ENCODE measurements at regions not wholly inside any gene's neighbourhood (a gene's known extent, or its start where the extent isn't known, plus 50 kb on each side); places are given as distances from the start of the nearest gene placed in this dataset.

GRCh38 chr13:61146571-61146970 is 269.1 kb downstream of the PCDH20 start (continued):
- TF ChIP-seq ZNF592 (IDR thresholded peaks at IDR 0.05) (no peak), NRF1 (conservative IDR thresholded peaks at IDR 0.05; ENCODE audit: low read depth, low read length) (no peak)
- TF ChIP-seq, protein P1, sequence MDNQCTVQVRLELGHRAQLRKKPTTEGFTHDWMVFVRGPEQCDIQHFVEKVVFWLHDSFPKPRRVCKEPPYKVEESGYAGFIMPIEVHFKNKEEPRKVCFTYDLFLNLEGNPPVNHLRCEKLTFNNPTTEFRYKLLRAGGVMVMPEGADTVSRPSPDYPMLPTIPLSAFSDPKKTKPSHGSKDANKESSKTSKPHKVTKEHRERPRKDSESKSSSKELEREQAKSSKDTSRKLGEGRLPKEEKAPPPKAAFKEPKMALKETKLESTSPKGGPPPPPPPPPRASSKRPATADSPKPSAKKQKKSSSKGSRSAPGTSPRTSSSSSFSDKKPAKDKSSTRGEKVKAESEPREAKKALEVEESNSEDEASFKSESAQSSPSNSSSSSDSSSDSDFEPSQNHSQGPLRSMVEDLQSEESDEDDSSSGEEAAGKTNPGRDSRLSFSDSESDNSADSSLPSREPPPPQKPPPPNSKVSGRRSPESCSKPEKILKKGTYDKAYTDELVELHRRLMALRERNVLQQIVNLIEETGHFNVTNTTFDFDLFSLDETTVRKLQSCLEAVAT (IDR thresholded peaks at IDR 0.05): no peak

DNA sequence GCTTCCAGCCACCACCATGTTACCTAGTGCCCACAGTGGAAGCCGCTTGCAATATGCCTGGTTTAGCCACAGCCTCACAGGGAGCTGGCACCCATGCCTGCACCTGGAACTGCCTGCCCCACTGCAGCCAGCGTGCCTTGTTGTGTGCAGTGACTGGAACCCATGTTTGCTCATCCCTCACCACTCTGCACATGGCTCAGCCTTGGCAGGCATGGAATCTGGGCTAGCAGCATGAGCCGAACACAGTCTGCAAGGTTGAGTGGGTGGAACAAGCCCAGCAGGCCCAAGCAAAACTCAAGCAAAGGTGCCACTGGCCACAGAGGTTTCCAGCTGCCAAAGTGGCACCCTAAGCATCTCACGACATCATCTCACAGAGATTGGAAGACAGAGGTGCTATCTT is 269.5 kb downstream of the PCDH20 start:
- ChIA-PET POLR2A (no interaction called here), CTCF (interaction anchor here (1.0 kb wide), 1 partner anchor 102 kb away, joined by 3 read pairs; no protein-coding TSS in a partner anchor), RAD21 (ENCODE audit: unreplicated experiment) (no interaction called here), SMC1A (ENCODE audit: uncharacterized antibody, unreplicated experiment) (interaction anchor here (1.0 kb wide), 1 partner anchor 19 kb away, joined by 3 read pairs; no protein-coding TSS in a partner anchor)
- WGBS (ENCODE audit: insufficient coverage, insufficient replicate concordance, low lambda C conversion rate, missing lambda C conversion rate): 3% methylated on average over 4 of the region's 4 CpGs
- H4K20me1 ChIP-seq (ENCODE audit: control insufficient read depth, insufficient read depth): no peaks in the 10 kb centered on the region
- in situ Hi-C loops (cut with MboI) (no loop called here), intact Hi-C loops (cut with micrococcal nuclease; ENCODE audit: unreplicated experiment) (no loop called here)
- H3K36me3 ChIP-seq (ENCODE audit: control insufficient read depth in 2 of 2, insufficient read depth in 2 of 2, low read length in 1 of 2): no peaks in the 10 kb centered on the region
- no peak overlapping the region for H3K27ac ChIP-seq (ENCODE audit: control insufficient read depth, insufficient read depth)
- H2AFZ ChIP-seq (ENCODE audit: control insufficient read depth, low read depth, low read length): no peak overlapping the region
- no peak overlapping the region for H3K4me2 ChIP-seq (ENCODE audit: control insufficient read depth, insufficient read depth)
- no peaks in the 10 kb centered on the region for H3K27me3 ChIP-seq (replicated peaks in 1 of 2; ENCODE audit: control insufficient read depth in 2 of 2, insufficient read depth in 2 of 2, low read length in 1 of 2)
- no peak overlapping the region for H3K4me3 ChIP-seq
- BruUV-seq (replicated peaks): no TSS peak
- TF ChIP-seq HCFC1 (IDR thresholded peaks at IDR 0.05; ENCODE audit: low read length) (no peak), CREB1 (IDR thresholded peaks at IDR 0.05; ENCODE audit: low read depth) (no peak), NR2C1 (IDR thresholded peaks at IDR 0.05) (no peak), DPF2 (IDR thresholded peaks at IDR 0.05) (no peak), CREM (IDR thresholded peaks at IDR 0.05; ENCODE audit: low read depth) (no peak), NRF1 (conservative IDR thresholded peaks at IDR 0.05; ENCODE audit: low read depth, low read length) (no peak), CBX5 (IDR thresholded peaks at IDR 0.05; ENCODE audit: low read depth) (no peak), WRNIP1 (IDR thresholded peaks at IDR 0.05; ENCODE audit: borderline replicate concordance, low read depth, low read length) (no peak), RELA (IDR thresholded peaks at IDR 0.05; ENCODE audit: borderline replicate concordance, partially characterized antibody) (no peak), CHD2 (IDR thresholded peaks at IDR 0.05; ENCODE audit: borderline replicate concordance, low read depth, low read length) (no peak), BCL3 (IDR thresholded peaks at IDR 0.05; ENCODE audit: borderline replicate concordance, insufficient read depth, low read depth, low read length, poor library complexity, severe bottlenecking) (no peak)
- DNase-seq (ENCODE audit: low read depth, low spot score) (no peak), ATAC-seq (no peak), FAIRE-seq (no peak)
- H3K79me2 ChIP-seq (ENCODE audit: control insufficient read depth, insufficient read depth, low read length): no peaks in the 10 kb centered on the region
- no peaks in the 10 kb centered on the region for H3K4me1 ChIP-seq (ENCODE audit: control insufficient read depth, insufficient read depth, low read length)
- no peak overlapping the region for H3K9ac ChIP-seq (ENCODE audit: control insufficient read depth, insufficient read depth, low read length)
- no peaks in the 10 kb centered on the region; the same call in 2 of the 3 replicates for H3K9me3 ChIP-seq (replicated peaks; ENCODE audit: control insufficient read depth, insufficient read depth, low read length)

Measured in GM12878 (cell line).